HEK293 (cell line): ENCODE measurements at regions not wholly inside any gene's neighbourhood (a gene's known extent, or its start where the extent isn't known, plus 50 kb on each side); places are given as distances from the start of the nearest gene placed in this dataset.

Source experiments
- CTCF ChIA-PET: fragments of 350-600 bp; formaldehyde crosslinking; extraction: SDS; loops from one replicate; lab custom pipeline; 2021; ENCODE audit warnings: antibody characterized with exemption; lab: Yijun Ruan, JAX
- POLR2A ChIA-PET: fragments of 300-600 bp; formaldehyde crosslinking; extraction: SDS; loops from one replicate; lab custom pipeline; 2020; ENCODE audit warnings: antibody characterized with exemption, inconsistent platforms; lab: Yijun Ruan, JAX
- H3K27ac ChIP-seq: fragments of 200-500 bp; sonication (Bioruptor generic); 2 replicates; pipeline ENCODE4 v1.5.1; 2014; ENCODE audit warnings: low read depth, low read length, control low read depth, inconsistent platforms; ENCODE audit errors: extremely low read depth
- H3K36me3 ChIP-seq, 2 experiments: fragments of 200-500 bp in 1 of 2; sonication (Bioruptor generic) in 1 of 2; 1 replicate in 1 of 2; 2 replicates in 1 of 2; pipeline ENCODE4 v1.5.1; 2014 to 2017; ENCODE audit warnings: inconsistent platforms in 2 of 2, low read length in 2 of 2; ENCODE audit not compliant: control insufficient read depth in 2 of 2, insufficient read depth in 1 of 2
- H3K4me1 ChIP-seq: fragments of 200-500 bp; sonication (Bioruptor generic); 2 replicates; pipeline ENCODE4 v1.5.1; 2014; ENCODE audit warnings: mild to moderate bottlenecking, low read length, inconsistent platforms; ENCODE audit not compliant: control insufficient read depth, insufficient read depth
- H3K4me3 ChIP-seq: 2 replicates; pipeline ENCODE4 v1.5.1; 2011; ENCODE audit warnings: low read depth, mild to moderate bottlenecking, control low read depth, low read length, moderate library complexity
- H3K9me3 ChIP-seq: fragments of 200-500 bp; sonication (Bioruptor generic); 2 replicates; pipeline ENCODE4 v1.5.1; 2014; ENCODE audit warnings: low read depth, low read length, inconsistent platforms; ENCODE audit not compliant: control insufficient read depth, insufficient read depth
- HOXA7 ChIP-seq: sonication (generic); formaldehyde crosslinking; IDR thresholded peaks from 2 replicates; pipeline ENCODE4 v1.8.1; 2022; ENCODE audit warnings: missing genetic modification reagents, borderline replicate concordance
- KLF16 ChIP-seq: fragments of 450-650 bp; formaldehyde crosslinking; IDR thresholded peaks from 2 replicates; pipeline ENCODE4 v1.5.1; 2017; ENCODE audit warnings: missing biosample characterization, missing genetic modification characterization
- KLF9 ChIP-seq: fragments of 450-650 bp; formaldehyde crosslinking; IDR thresholded peaks from 2 replicates; pipeline ENCODE4 v1.5.1; 2016; ENCODE audit warnings: missing biosample characterization, missing genetic modification characterization, low read depth
- PRDM1 ChIP-seq: fragments of 450-650 bp; formaldehyde crosslinking; IDR thresholded peaks from 2 replicates; pipeline ENCODE4; 2016; ENCODE audit warnings: missing biosample characterization, missing genetic modification characterization
- ZBTB7A ChIP-seq: fragments of 450-650 bp; formaldehyde crosslinking; IDR thresholded peaks from 2 replicates; pipeline ENCODE4 v1.5.1; 2016; ENCODE audit warnings: low read depth, missing biosample characterization, missing genetic modification characterization
- ZFP41 ChIP-seq: fragments of 450-650 bp; formaldehyde crosslinking; IDR thresholded peaks from 2 replicates; pipeline ENCODE4 v1.5.1; 2016; ENCODE audit warnings: missing biosample characterization, missing genetic modification characterization, borderline replicate concordance
- ZFP69B ChIP-seq: fragments of 450-650 bp; formaldehyde crosslinking; IDR thresholded peaks from 2 replicates; pipeline ENCODE4 v1.5.1; 2016; ENCODE audit warnings: missing biosample characterization, missing genetic modification characterization
- ZNF157 ChIP-seq: fragments of 450-650 bp; formaldehyde crosslinking; IDR thresholded peaks from 2 replicates; pipeline ENCODE4 v1.5.1; 2016; ENCODE audit warnings: missing biosample characterization, missing genetic modification characterization
- ZNF184 ChIP-seq: fragments of 450-650 bp; IDR thresholded peaks from 2 replicates; pipeline ENCODE4 v1.5.1; 2018; ENCODE audit warnings: missing biosample characterization, mild to moderate bottlenecking, missing genetic modification characterization
- ZNF274 ChIP-seq, 2 experiments: fragments of 200-500 bp in 1 of 2; fragments of 450-650 bp in 1 of 2; sonication (Bioruptor generic) in 1 of 2; formaldehyde crosslinking in 1 of 2; IDR thresholded peaks; 2 replicates each; pipeline versions ENCODE4 v1.5.1 to v1.6.1; 2014 to 2016; ENCODE audit warnings: borderline replicate concordance in 1 of 2, inconsistent platforms in 1 of 2, low read length in 1 of 2, missing biosample characterization in 1 of 2, missing genetic modification characterization in 1 of 2
- ZNF335 ChIP-seq: fragments of 450-650 bp; formaldehyde crosslinking; conservative IDR thresholded peaks from 2 replicates; pipeline ENCODE4 v1.5.1; 2016; ENCODE audit warnings: missing biosample characterization, missing genetic modification characterization
- ZNF394 ChIP-seq: fragments of 450-650 bp; formaldehyde crosslinking; IDR thresholded peaks from 2 replicates; pipeline ENCODE4 v1.5.1; 2016; ENCODE audit warnings: missing biosample characterization, missing genetic modification characterization, mild to moderate bottlenecking, moderate library complexity, borderline replicate concordance
- ZNF521 ChIP-seq: fragments of 450-650 bp; formaldehyde crosslinking; IDR thresholded peaks from 2 replicates; pipeline ENCODE4 v1.5.1; 2017; ENCODE audit warnings: missing biosample characterization, mild to moderate bottlenecking, missing genetic modification characterization
- ZNF555 ChIP-seq: fragments of 450-650 bp; formaldehyde crosslinking; conservative IDR thresholded peaks from 2 replicates; pipeline ENCODE4 v1.5.1; 2017; ENCODE audit warnings: missing biosample characterization, mild to moderate bottlenecking, missing genetic modification characterization, inconsistent platforms
- ZNF623 ChIP-seq: fragments of 450-650 bp; formaldehyde crosslinking; IDR thresholded peaks from 2 replicates; pipeline ENCODE4 v1.5.1; 2016; ENCODE audit warnings: missing biosample characterization, missing genetic modification characterization
- TF ChIP-seq, protein P1 (sequence below): fragments of 450-650 bp; formaldehyde crosslinking; IDR thresholded peaks from 2 replicates; pipeline ENCODE4 v1.5.1; 2016; ENCODE audit warnings: missing biosample characterization, missing genetic modification characterization
- TF ChIP-seq, protein P2 (sequence below): fragments of 450-650 bp; formaldehyde crosslinking; IDR thresholded peaks from 2 replicates; pipeline ENCODE4 v1.5.1; 2017; ENCODE audit warnings: missing biosample characterization, missing genetic modification characterization
- TF ChIP-seq, protein P3 (sequence below): fragments of 450-650 bp; formaldehyde crosslinking; IDR thresholded peaks from 2 replicates; pipeline ENCODE4 v1.5.1; 2016; ENCODE audit warnings: missing biosample characterization, missing genetic modification characterization, borderline replicate concordance
- TF ChIP-seq, protein P4 (sequence below): fragments of 450-650 bp; formaldehyde crosslinking; IDR thresholded peaks from 2 replicates; pipeline ENCODE4 v1.5.1; 2017; ENCODE audit warnings: missing biosample characterization, mild to moderate bottlenecking, missing genetic modification characterization, moderate library complexity
- TF ChIP-seq, protein P5 (sequence below): fragments of 450-650 bp; formaldehyde crosslinking; IDR thresholded peaks from 2 replicates; pipeline ENCODE4 v1.5.1; 2016; ENCODE audit warnings: missing biosample characterization, missing genetic modification characterization
- TF ChIP-seq, protein P6 (sequence below): fragments of 450-650 bp; formaldehyde crosslinking; IDR thresholded peaks from 2 replicates; pipeline ENCODE4 v1.5.1; 2016; ENCODE audit warnings: missing biosample characterization, missing genetic modification characterization

DNA sequence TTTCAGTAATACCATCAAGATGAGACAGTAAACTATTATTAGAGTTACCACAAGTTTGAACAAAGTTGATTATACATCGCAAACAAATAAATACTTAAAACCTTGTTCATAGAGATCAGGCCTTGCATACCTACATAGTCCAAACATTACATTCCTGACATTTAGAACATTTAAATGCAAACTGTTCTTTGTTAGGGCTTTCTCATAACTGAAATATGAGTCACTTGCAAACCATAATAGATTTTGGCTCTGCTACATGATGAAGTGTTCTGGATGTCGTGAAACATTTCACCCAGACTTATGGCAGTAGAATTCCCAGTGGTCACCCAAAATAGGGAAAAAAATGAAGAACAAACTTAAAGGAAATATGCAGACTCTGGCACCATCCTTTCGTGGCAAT, 75.0 kb downstream of the FAT4 start:
- no peak overlapping the region for H3K27ac ChIP-seq
- H3K4me1 ChIP-seq = peaks cover 12% of the 10 kb centered on the region; the same call in 1 of the 2 replicates
- POLR2A ChIA-PET = no interaction called here
- CTCF ChIA-PET = interaction anchor here (0.8 to 1.4 kb wide), 2 partner anchors 43 to 370 kb away, joined by 4 read pairs; no protein-coding TSS in a partner anchor
- no peaks in the 10 kb centered on the region for H3K36me3 ChIP-seq
- H3K9me3 ChIP-seq = no peaks in the 10 kb centered on the region
- TF ChIP-seq KLF16 (tag by site-specific recombination) (no peak), ZNF157 (tag by site-specific recombination) (no peak), HOXA7 (CRISPR knock-in tag) (no peak), PRDM1 (tag by site-specific recombination) (no peak)
- TF ChIP-seq, protein P1, sequence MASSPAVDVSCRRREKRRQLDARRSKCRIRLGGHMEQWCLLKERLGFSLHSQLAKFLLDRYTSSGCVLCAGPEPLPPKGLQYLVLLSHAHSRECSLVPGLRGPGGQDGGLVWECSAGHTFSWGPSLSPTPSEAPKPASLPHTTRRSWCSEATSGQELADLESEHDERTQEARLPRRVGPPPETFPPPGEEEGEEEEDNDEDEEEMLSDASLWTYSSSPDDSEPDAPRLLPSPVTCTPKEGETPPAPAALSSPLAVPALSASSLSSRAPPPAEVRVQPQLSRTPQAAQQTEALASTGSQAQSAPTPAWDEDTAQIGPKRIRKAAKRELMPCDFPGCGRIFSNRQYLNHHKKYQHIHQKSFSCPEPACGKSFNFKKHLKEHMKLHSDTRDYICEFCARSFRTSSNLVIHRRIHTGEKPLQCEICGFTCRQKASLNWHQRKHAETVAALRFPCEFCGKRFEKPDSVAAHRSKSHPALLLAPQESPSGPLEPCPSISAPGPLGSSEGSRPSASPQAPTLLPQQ (tag by site-specific recombination) = no peak
- TF ChIP-seq, protein P2, sequence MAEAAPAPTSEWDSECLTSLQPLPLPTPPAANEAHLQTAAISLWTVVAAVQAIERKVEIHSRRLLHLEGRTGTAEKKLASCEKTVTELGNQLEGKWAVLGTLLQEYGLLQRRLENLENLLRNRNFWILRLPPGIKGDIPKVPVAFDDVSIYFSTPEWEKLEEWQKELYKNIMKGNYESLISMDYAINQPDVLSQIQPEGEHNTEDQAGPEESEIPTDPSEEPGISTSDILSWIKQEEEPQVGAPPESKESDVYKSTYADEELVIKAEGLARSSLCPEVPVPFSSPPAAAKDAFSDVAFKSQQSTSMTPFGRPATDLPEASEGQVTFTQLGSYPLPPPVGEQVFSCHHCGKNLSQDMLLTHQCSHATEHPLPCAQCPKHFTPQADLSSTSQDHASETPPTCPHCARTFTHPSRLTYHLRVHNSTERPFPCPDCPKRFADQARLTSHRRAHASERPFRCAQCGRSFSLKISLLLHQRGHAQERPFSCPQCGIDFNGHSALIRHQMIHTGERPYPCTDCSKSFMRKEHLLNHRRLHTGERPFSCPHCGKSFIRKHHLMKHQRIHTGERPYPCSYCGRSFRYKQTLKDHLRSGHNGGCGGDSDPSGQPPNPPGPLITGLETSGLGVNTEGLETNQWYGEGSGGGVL (tag by site-specific recombination) = no peak
- TF ChIP-seq, all 188 proteins: peak for 0
- no peak overlapping the region for H3K4me3 ChIP-seq

DNA sequence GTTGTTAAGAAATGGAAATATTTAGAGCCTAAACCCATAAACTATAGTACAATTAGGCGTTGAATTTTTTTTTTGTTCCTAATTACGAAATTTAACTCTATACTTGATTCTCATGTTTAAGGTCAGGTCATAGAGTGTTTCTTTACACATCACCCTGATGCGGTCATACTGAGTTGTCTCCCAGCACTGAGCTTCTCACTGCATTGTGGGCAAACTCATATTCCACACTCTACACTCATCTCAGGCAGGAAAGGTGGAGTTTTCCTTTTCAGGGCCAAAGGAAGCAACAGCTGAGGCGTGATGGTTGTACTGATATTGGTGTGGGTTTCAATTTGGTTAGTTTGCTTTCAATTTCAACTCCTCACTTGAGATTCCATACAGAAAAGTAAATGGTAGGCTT, 75.4 kb downstream of the FAT4 start:
- POLR2A ChIA-PET = no interaction called here
- H3K36me3 ChIP-seq = no peaks in the 10 kb centered on the region
- CTCF ChIA-PET = interaction anchor here (0.8 to 1.4 kb wide), 2 partner anchors 42 to 369 kb away, joined by 4 read pairs; no protein-coding TSS in a partner anchor
- H3K4me3 ChIP-seq = no peak overlapping the region
- H3K9me3 ChIP-seq = no peaks in the 10 kb centered on the region
- TF ChIP-seq, protein P3, sequence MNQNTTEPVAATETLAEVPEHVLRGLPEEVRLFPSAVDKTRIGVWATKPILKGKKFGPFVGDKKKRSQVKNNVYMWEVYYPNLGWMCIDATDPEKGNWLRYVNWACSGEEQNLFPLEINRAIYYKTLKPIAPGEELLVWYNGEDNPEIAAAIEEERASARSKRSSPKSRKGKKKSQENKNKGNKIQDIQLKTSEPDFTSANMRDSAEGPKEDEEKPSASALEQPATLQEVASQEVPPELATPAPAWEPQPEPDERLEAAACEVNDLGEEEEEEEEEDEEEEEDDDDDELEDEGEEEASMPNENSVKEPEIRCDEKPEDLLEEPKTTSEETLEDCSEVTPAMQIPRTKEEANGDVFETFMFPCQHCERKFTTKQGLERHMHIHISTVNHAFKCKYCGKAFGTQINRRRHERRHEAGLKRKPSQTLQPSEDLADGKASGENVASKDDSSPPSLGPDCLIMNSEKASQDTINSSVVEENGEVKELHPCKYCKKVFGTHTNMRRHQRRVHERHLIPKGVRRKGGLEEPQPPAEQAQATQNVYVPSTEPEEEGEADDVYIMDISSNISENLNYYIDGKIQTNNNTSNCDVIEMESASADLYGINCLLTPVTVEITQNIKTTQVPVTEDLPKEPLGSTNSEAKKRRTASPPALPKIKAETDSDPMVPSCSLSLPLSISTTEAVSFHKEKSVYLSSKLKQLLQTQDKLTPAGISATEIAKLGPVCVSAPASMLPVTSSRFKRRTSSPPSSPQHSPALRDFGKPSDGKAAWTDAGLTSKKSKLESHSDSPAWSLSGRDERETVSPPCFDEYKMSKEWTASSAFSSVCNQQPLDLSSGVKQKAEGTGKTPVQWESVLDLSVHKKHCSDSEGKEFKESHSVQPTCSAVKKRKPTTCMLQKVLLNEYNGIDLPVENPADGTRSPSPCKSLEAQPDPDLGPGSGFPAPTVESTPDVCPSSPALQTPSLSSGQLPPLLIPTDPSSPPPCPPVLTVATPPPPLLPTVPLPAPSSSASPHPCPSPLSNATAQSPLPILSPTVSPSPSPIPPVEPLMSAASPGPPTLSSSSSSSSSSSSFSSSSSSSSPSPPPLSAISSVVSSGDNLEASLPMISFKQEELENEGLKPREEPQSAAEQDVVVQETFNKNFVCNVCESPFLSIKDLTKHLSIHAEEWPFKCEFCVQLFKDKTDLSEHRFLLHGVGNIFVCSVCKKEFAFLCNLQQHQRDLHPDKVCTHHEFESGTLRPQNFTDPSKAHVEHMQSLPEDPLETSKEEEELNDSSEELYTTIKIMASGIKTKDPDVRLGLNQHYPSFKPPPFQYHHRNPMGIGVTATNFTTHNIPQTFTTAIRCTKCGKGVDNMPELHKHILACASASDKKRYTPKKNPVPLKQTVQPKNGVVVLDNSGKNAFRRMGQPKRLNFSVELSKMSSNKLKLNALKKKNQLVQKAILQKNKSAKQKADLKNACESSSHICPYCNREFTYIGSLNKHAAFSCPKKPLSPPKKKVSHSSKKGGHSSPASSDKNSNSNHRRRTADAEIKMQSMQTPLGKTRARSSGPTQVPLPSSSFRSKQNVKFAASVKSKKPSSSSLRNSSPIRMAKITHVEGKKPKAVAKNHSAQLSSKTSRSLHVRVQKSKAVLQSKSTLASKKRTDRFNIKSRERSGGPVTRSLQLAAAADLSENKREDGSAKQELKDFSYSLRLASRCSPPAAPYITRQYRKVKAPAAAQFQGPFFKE = no peak
- no peak for TF ChIP-seq ZFP69B (tag by site-specific recombination)
- TF ChIP-seq ZFP41 (tag by site-specific recombination) = no peak
- TF ChIP-seq ZNF623 = no peak
- TF ChIP-seq ZNF335 (tag by site-specific recombination) = no peak
- TF ChIP-seq, protein P4, sequence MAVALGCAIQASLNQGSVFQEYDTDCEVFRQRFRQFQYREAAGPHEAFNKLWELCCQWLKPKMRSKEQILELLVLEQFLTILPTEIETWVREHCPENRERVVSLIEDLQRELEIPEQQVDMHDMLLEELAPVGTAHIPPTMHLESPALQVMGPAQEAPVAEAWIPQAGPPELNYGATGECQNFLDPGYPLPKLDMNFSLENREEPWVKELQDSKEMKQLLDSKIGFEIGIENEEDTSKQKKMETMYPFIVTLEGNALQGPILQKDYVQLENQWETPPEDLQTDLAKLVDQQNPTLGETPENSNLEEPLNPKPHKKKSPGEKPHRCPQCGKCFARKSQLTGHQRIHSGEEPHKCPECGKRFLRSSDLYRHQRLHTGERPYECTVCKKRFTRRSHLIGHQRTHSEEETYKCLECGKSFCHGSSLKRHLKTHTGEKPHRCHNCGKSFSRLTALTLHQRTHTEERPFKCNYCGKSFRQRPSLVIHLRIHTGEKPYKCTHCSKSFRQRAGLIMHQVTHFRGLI (tag by site-specific recombination) = no peak
- no peak for TF ChIP-seq ZBTB7A (tag by site-specific recombination)
- no peak for TF ChIP-seq KLF9 (tag by site-specific recombination)
- TF ChIP-seq ZNF521 = no peak
- TF ChIP-seq ZNF555 (tag by site-specific recombination) = no peak
- TF ChIP-seq, protein P5, sequence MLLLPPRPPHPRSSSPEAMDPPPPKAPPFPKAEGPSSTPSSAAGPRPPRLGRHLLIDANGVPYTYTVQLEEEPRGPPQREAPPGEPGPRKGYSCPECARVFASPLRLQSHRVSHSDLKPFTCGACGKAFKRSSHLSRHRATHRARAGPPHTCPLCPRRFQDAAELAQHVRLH = no peak
- TF ChIP-seq, protein P6, sequence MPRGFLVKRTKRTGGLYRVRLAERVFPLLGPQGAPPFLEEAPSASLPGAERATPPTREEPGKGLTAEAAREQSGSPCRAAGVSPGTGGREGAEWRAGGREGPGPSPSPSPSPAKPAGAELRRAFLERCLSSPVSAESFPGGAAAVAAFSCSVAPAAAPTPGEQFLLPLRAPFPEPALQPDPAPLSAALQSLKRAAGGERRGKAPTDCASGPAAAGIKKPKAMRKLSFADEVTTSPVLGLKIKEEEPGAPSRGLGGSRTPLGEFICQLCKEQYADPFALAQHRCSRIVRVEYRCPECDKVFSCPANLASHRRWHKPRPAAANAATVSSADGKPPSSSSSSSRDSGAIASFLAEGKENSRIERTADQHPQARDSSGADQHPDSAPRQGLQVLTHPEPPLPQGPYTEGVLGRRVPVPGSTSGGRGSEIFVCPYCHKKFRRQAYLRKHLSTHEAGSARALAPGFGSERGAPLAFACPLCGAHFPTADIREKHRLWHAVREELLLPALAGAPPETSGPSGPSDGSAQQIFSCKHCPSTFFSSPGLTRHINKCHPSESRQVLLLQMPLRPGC (tag by site-specific recombination) = no peak
- TF ChIP-seq ZNF184 (tag by site-specific recombination) = no peak
- no peak for TF ChIP-seq ZNF274 (IDR thresholded peaks at IDR 0.05; ENCODE audit: low read length)
- TF ChIP-seq ZNF274 (tag by site-specific recombination; IDR thresholded peaks at IDR 0.05; ENCODE audit: borderline replicate concordance) = no peak
- no peak for TF ChIP-seq ZNF394 (tag by site-specific recombination)
- no peak overlapping the region for H3K27ac ChIP-seq
- peaks cover 12% of the 10 kb centered on the region; the same call in 1 of the 2 replicates for H3K4me1 ChIP-seq
